HG02981 (cell line): ENCODE measurements at regions not wholly inside any gene's neighbourhood (a gene's known extent, or its start where the extent isn't known, plus 50 kb on each side); places are given as distances from the start of the nearest gene placed in this dataset.

Experiments
- ATAC-seq: cut with Tn5 transposase; IDR thresholded peaks from one replicate; pipeline ENCODE4 v1.9.1; 2021; ENCODE audit warnings: mild to moderate bottlenecking, moderate library complexity; ENCODE audit not compliant: unreplicated experiment

DNA sequence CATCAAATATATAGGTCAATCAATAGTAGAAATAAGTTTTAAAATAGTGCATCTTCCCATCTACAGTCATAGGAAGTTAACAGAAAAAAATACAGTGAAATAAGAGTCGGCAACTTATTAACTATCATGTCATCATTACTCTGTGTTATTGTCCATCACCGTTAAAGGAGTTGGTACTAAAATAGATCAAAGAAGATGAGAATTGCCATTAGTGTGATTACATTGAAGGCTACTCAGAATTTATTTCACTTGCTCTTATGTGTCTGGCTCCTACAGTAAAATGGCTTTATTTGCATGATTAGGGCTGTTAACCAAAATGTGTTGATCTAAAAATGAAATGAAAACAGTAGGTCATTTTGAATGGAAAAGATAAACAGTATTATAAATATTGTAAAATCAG, 162.5 kb upstream of the SLITRK1 start:
- ATAC-seq, result no peak

DNA sequence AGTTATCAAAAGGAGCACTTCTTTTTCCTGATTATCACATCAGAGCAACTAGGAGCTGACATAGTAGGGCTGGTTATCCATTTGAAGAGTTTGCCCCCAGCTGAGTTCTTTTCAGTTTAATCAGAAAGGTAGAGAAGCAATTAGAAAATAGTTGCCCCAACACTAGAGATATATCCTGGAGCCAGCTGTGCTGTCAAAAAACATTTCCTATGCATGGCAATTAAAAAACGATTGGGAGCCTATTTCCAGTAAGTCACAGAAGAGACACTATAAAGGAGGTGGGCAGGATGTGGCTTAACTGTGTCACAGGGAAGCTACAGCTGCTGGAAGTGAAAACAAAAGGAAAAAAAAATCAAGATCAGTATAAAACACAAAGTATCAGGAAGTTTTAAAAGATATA, 155.7 kb upstream of the SLITRK1 start:
- ATAC-seq, result no peak

DNA sequence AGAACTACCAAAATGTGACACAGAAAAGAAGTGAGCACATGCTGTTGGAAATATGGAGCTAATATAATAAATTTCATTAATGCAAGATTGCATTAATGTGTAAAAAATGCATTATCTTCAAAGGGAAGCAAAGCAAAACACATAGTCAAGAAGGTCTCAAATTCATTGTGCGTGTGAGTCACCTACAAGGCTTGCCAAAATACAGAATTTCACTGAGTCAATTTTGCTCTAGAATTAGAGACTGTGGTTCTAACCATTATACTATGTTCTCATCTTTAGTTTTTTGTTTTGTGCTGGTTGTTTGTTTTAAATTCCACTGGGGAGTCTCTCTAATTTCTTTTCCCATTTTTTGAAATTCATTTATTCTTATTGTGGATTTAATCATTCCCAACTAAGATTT, 149.8 kb upstream of the SLITRK1 start:
- ATAC-seq, result no peak

DNA sequence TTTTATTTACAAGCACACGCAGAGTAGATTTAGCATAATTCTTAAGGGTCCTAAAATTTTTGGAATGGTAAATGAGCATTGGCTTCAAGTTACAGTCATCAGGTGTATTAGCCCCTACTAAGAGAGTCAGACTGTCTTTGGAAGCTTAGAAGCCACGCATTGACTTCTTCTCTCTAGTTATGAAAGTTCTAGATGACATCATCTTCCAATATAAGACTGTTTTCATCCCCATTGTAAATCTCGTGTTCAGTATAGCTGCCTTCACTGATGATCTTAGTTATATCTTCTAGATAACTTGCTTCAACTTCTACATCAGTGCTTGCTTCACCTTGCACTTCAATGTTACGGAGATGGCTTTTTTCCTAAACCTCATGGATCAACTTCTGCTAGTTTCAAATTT, 148.8 kb upstream of the SLITRK1 start:
- no peak for ATAC-seq

DNA sequence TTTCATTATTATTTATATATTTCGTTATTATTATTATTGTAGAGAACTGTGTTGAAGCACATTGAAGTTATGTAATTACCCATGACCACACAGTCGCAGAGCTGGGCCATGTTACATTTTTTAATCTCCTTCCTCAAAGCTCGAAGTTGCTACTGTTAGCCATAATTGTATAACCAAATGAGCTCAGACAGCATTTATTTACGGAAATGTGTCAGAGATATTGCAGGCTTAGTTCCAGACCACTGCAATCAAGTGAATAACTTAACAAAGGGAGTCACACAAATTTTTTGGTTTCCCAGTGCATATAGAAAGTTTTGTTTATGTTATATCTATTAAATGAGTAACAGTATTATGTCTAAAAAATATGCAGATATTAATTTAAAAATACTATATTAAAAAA, 147.1 kb upstream of the SLITRK1 start:
- ATAC-seq, result no peak

DNA sequence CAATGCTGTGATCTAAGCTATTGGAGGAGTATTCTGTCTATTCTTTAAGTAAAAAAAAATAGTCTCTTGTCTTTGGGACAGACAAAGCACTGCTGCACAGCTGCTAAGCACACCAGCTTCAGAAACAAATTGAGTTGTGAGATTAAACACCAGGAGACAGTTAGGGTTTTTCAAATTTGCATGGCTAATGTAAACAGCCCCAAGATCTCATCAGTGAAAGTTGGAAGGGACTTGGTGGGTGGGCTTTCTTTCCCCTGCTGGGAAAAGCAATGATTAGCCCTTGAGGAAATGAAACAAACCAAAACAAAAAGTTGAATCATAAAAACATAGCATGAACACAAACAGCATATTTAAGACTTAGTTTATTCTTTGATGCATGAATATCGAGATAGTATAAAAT, 143.6 kb upstream of the SLITRK1 start:
- ATAC-seq, result no peak

DNA sequence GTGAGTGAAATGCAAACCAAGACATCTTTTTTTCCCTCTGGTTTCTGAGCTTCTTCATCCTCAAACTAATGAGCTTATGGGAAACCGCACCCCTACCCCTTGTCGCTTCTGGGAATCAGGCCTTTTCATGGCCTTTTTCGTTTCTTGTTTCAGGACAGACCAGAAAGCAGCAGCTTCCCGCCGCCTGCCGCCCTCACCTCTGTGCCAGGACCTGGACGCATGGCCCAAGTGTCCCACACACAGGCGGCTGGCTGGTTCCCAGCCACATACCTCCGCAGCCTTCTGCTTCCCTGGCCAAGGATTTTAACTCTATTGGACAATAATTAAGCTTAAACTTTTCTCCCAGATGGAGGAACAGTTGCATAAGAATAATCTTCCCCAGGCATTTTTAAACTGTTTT, 114.1 kb upstream of the SLITRK1 start:
- ATAC-seq, result no peak

DNA sequence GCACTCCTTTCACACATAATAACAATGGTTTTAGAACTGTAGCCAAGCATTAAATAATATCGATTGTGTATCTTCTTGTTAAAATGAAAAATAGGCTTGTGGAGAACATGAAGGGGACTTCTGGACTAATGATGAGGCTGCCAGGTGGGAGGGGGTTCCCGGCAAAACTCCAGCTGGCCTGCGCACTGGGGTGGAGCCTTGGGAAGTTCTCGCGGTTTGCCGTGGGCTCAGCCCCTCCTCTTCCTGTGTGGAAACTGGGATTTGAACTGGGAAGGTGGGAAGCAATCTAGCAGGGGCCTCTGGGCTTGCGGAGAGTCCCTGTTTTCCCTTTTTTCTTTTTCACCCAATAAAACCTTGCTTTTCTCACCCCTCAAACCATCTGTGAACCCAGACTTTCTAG, 113.7 kb upstream of the SLITRK1 start:
- ATAC-seq, result no peak

DNA sequence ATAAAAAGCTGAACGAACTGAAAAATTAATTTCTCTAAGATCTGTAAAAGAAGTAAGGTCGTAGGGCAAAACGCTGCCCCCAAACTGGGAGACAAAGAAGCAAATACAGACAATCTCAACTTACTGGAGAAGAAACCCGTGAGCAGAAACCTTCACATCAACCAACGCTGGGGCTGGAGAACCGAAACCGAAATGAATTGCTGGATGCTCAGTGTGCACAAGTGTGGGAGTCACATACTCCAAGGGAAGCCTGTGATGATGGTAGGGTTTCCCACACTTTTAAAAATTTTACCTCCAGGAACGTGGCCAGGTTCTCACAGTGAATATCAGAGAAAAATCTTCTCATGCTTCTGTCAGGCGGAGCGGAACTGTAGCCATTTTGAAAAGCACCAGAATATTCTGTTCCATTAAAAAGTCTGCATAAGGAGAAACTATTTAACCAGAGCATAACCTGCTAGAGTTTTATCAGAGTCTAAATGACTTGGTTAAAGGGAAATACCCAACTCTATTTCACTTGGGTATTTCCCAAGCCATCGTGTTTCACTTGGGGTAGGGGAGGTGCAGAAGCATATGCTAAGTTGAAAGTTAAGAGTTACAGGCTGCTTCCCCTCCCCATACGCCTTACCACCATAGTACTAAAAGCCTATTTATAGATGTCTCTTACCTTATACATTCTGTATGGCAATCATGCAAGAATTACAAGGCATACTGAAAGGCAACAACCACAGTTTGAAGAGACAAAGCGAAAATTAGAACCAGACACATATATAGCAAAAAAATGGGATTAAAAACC, 110.5 kb upstream of the SLITRK1 start:
- no peak for ATAC-seq

DNA sequence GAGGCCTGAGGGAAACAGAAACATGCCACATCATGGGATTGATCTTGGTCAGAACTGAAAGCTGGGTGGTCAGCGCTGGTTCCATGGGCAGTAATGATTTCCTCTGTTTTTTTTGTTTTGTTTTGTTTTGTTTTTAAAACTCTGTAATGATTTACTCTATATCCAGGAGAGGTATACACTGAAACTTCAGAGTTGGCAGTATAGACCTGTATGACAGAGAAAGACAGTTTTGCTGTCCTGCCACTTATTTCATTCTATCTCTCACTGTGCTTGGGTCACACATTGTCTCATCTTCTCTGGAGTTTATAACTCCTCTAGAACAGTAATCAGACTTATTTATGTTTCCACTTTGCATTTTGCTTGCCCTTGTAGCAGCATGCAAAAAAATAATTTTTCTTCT, 105.1 kb upstream of the SLITRK1 start:
- ATAC-seq, result no peak

DNA sequence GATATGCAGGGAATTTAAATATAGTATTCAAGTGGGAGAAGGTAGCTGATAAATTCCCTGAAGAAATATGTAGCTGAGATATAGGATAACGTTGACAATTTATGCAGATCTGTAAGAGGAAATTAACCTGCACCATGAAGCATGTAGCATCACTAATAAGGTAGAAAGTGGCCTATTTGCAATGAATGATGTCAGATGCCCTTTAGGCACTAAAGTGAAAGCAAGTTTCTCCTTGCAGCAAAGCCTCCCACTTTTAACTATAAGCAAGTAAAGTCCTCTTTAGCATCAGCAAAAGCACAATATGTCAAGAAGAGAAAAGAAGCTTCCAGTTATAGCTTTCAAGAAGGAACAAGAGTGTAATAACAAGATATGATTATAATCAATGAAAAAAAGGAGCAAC, 102.5 kb upstream of the SLITRK1 start:
- no peak for ATAC-seq

DNA sequence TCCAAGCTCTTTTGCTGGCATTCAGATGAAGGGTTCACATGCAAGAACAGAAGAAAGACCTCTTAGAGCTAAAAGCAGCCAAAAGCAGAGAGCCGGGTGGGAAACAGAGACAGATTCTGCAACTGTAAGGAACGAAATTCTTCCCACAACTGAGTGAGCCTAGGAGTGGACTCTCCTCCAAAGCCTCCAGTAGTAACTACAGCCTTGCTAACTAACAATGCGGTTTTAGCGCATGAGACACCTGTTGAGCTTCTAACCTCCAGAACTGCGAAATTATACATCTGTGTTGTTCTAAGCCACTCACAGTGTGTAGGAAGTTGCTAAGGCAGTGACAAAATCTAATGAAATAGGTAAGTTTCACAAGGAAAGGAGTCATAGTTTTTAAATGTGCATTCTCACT, 98.1 kb upstream of the SLITRK1 start:
- ATAC-seq, result no peak

DNA sequence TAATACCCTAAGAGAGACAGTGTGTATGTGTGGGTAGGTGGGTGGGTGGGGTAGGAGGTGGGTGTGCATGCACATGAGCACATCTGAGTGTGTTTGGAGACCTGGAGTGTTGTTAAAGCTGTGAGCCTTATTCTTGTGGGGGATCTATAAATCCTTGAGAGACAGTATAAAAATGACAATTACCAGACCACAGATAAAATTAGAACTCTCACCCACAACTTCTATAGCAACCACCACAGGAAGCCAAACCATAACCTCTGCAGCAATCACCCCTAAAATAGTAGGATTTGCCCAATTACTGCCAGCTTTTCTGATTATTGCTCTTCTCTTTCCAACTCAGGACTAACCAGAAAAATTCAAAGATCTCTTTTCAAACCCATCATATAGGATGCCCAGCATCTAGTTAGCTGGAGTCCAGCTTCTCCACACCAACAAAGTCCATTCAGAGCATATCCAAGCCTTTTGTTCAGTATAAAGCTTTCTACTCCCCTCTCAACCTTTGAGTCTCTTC, 93.4 kb upstream of the SLITRK1 start:
- no peak for ATAC-seq

DNA sequence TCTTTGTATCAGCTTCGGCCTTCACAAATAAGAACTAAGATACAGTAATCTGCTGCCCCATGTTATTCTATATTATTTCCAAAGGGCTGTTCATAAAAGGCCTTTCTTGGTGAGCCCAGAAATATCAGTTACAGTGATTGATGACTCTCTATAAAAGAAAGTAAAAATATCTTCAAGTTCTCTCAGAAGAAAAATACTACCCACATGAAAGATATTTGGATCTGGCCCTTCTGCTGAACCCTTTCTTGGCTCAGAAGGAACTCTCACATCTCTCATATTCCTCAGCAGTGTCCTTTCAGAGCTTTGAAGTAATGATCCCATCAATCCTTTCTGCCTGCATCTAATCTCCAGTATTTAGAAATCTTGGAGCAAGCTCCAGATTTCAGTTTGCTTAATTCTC, 76.3 kb upstream of the SLITRK1 start:
- ATAC-seq, result no peak

DNA sequence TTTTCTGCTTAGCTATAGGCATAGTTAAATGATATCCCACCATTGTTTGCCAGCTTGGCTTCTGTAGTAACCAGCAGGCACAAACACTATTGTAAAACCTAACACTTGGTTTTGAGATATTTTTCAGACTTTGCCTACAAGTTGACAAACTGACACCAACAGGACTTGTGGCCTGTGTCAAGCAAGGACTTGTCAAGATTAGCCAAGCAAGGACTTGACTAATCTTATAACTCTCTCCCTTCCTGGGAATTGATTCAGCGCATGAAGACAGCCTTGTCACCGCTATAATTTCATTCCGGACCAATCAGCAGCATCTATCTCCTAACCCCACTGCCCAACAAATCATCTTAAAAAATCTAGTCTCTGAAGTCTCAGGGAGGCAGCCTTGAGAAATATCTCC, 72.7 kb upstream of the SLITRK1 start:
- ATAC-seq, result no peak

DNA sequence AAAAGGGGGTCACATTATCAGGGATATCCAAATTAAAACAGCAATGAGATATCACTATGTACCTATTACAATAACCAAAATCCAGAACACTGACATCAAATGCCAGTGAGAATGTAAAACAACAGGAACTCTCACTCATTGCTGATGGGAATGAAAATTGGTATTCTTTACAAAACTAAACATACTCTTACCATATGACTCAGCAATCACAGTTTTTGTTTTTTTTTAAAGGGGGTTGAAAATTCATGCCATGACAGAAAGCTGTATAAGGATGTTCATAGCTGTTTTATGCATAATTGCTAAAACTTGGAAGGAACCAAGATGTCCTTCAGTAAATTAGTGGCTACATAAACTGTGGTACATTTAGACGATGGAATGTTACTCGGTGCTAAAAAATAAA, 71.6 kb upstream of the SLITRK1 start:
- ATAC-seq, result no peak

DNA sequence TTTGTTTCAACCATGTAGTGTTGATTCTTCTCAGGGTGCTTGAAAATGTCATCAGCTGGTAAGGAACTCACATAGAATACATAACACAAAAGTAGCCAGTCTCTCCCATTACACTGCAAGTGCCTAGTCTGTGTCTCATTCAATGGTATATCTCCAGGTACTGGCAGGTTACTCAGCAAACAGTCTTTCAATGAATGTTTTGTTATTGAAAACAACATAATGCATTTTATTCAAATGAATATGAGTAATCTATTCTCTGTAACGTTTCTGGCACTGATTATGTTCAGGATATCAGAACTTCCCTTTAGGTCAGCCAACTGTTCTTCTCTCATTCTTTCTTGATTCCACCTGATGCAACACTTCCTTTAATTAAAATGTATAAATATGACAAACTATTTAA, 68.0 kb upstream of the SLITRK1 start:
- ATAC-seq, result no peak

DNA sequence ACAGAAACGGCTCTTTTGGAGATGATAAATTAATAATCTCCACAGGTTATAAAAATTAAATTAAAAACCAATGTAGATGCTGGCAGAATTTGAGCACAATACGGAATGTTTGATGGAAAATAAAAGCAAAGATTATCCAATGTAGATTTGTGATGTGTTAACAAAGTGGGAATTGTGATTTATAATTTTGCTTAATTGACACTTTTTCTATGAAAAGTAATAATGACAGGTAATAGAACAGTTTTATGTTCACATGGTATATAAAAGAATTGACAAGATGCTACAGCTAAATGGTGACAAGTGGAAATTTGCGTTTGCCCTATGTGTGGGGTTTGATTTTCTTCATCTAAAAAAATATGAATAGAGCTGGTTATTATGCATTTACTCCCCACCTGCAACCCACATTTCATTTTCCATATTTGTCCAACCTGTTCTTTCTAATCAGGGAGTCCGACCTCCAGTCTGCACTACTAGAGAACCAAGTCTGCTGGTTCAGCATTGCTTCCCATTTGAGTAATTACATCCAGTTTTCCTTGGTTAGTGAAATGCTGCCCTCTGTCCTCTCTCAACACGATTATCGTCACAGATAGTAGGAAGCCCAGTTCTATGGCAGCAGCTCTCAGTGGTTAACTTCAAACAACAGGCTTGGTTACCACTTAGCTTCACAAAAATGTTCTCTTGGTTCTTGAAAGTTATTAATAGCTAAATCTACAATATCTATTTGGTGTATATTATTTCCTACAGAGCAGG, 61.4 kb upstream of the SLITRK1 start:
- no peak for ATAC-seq

DNA sequence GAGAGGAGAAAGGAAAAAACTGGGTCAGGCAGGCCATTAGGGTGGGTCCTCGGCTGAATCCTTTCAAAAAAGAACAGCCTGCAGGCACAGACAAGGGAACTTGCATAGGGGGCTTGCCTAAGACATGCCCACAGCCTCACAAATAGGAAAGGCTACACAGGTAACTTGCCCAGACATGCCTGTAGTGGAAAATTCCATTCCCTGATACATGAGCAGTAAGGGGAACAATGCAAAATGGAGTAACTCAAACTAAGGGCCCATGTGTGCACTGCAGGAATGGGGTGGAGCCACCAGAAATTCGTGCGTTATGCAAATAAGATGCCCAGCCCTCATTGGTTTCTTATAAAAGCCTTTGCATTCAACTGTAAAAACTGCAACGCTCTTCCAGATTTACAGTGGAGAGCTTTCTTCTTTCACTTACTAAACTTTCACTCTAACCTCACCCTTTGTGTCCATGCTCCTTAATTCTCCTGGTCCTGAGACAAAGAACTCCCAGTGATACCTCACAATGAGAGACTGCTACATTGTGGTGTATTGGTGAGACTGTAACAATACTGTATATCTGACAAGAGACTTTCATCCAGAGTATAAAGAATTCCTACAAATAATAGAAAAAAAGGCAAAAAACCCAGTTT, 59.5 kb upstream of the SLITRK1 start:
- no peak for ATAC-seq

DNA sequence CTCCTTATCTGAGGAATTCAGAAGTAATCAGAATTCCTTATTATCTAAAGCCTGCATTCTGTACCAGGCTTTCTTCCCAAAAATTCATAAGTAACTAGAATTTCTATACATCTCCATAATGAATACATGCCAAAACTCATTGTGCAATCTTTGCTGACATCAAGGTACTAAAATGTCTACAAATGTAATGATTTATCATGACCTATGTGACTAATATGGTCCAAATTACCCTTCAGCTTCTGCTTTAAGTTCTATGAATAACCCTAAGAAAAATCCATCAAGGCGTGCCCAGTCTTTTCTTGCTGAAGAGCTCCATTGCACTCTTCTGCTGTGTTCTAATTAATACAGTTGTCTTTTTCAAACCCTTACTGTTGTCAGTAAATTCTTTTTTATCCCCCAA, 58.5 kb upstream of the SLITRK1 start:
- ATAC-seq, result no peak

DNA sequence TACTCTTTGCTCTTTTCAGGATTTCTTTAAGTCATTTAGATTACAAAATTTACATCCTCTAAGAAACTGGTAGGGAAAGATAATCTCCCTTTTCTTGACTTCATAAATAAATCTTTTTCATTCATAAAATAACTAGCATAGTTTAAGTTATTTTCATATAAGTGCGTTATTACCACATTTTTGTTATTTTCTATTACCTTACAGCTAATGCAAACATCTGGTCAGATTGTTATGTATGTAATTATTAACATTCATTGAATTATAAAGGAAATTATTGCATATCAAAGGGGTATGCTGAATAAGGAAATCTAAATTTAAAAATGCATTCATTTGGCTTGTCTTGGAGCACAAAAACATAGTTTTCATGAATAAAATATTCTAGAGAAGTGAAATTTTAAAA, 55.3 kb upstream of the SLITRK1 start:
- no peak for ATAC-seq

DNA sequence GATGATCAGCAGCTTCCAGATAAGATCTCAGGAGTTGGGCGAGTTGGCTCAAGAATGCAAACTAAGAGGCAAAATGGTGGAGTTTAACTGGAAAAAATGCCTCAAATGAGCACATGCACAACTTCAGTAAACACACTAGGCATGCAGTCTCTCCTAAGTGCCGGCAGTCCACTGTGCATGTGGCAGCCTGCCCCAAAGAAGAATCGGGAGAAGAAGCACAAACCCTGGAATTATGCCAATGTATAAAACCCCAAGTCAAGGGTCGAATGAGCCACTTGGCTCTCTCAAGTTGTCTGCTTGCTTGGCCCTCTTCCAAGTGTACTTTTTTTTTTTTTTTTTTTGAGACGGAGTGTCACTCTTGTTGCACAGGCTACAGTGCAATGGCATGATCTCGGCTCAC, 53.3 kb upstream of the SLITRK1 start:
- ATAC-seq, result no peak
